ENCODE measurements at regions not wholly inside any gene's neighbourhood (a gene's known extent, or its start where the extent isn't known, plus 50 kb on each side); places are given as distances from the start of the nearest gene placed in this dataset.

GRCh38 chr2:52311862-52312261 lies 1279.9 kb upstream of the NRXN1 start:
- TF ChIP-seq EZH2 (IDR thresholded peaks at IDR 0.05; ENCODE audit: low read depth, unreplicated experiment) (no peak), NANOG (IDR thresholded peaks at IDR 0.05; ENCODE audit: borderline replicate concordance) (peak; percentile 91)
- TF ChIP-seq, protein P1, sequence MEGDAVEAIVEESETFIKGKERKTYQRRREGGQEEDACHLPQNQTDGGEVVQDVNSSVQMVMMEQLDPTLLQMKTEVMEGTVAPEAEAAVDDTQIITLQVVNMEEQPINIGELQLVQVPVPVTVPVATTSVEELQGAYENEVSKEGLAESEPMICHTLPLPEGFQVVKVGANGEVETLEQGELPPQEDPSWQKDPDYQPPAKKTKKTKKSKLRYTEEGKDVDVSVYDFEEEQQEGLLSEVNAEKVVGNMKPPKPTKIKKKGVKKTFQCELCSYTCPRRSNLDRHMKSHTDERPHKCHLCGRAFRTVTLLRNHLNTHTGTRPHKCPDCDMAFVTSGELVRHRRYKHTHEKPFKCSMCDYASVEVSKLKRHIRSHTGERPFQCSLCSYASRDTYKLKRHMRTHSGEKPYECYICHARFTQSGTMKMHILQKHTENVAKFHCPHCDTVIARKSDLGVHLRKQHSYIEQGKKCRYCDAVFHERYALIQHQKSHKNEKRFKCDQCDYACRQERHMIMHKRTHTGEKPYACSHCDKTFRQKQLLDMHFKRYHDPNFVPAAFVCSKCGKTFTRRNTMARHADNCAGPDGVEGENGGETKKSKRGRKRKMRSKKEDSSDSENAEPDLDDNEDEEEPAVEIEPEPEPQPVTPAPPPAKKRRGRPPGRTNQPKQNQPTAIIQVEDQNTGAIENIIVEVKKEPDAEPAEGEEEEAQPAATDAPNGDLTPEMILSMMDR (conservative IDR thresholded peaks at IDR 0.05; ENCODE audit: low read depth in 2 of 2), result no peak
- TF ChIP-seq, protein P2, sequence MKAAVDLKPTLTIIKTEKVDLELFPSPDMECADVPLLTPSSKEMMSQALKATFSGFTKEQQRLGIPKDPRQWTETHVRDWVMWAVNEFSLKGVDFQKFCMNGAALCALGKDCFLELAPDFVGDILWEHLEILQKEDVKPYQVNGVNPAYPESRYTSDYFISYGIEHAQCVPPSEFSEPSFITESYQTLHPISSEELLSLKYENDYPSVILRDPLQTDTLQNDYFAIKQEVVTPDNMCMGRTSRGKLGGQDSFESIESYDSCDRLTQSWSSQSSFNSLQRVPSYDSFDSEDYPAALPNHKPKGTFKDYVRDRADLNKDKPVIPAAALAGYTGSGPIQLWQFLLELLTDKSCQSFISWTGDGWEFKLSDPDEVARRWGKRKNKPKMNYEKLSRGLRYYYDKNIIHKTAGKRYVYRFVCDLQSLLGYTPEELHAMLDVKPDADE (IDR thresholded peaks at IDR 0.05), result no peak

All from GM23338 (cell line).